HepG2 (cell line): ENCODE measurements at regions not wholly inside any gene's neighbourhood (a gene's known extent, or its start where the extent isn't known, plus 50 kb on each side); places are given as distances from the start of the nearest gene placed in this dataset.

Source experiments
- ATAC-seq: fragments of 200-7000 bp; cut with Tn5 transposase; 3 replicates; pipeline ENCODE4 v1.9.1; 2020; ENCODE audit warnings: mild to moderate bottlenecking, moderate library complexity
- BruUV-seq: library from RNA; stranded (reverse); fragments of 400-500 nt; replicated peaks from 2 replicates; lab custom pipeline; 2021; lab: Mats Ljungman, UMichigan
- CTCF ChIA-PET: fragments of 300-600 bp; formaldehyde crosslinking; extraction: SDS; loops from one replicate; lab custom pipeline; 2021; ENCODE audit warnings: low total read pairs, inconsistent platforms, low intra/inter-chr PET ratio; lab: Yijun Ruan, JAX
- POLR2A ChIA-PET: fragments of 350-600 bp; sonication (Branson Sonifier 250); formaldehyde crosslinking; loops from one replicate; lab custom pipeline; 2020; ENCODE audit warnings: antibody characterized with exemption, inconsistent platforms; lab: Yijun Ruan, JAX
- DNase-seq: peaks from one replicate; pipeline ENCODE4 v3.0.0-alpha.2; 2015; ENCODE audit warnings: low spot score
- FAIRE-seq: peaks from 3 replicates; lab custom pipeline; 2011; peaks lifted over from hg19 to GRCh38; lab: Jason Lieb, UNC
- H2AFZ ChIP-seq: one replicate; pipeline ENCODE4 v1.6.1; 2011; ENCODE audit warnings: low read length, inconsistent platforms
- H3K27ac ChIP-seq: fragments of 300-600 bp; 3 replicates; pipeline ENCODE4 v1.8.0; 2011; ENCODE audit warnings: mixed run types, mild to moderate bottlenecking, mixed read lengths, low read length, inconsistent platforms; ENCODE audit not compliant: insufficient read depth; ENCODE audit errors: extremely low read length
- H3K27me3 ChIP-seq, 2 experiments: fragments of 200-600 bp in 1 of 2; 2 replicates in 1 of 2; 3 replicates in 1 of 2; pipeline versions ENCODE4 v1.6.0 to v1.8.0; 2011; ENCODE audit warnings: low read length in 2 of 2, mild to moderate bottlenecking in 2 of 2, moderate library complexity in 2 of 2, inconsistent platforms in 1 of 2; ENCODE audit not compliant: insufficient read depth in 2 of 2, control insufficient read depth in 1 of 2
- H3K36me3 ChIP-seq, 2 experiments: fragments of 200-600 bp in 1 of 2; replicated peaks in 1 of 2; 2 replicates in 1 of 2; 3 replicates in 1 of 2; pipeline versions ENCODE4 v1.5.1 to v1.8.0; 2011; ENCODE audit warnings: low read length in 2 of 2, inconsistent platforms in 1 of 2; ENCODE audit not compliant: insufficient read depth in 2 of 2, control insufficient read depth in 1 of 2
- H3K4me1 ChIP-seq: 2 replicates; pipeline ENCODE4 v1.5.1; 2012; ENCODE audit warnings: low read length, inconsistent platforms; ENCODE audit not compliant: insufficient read depth
- H3K4me2 ChIP-seq: 2 replicates; pipeline ENCODE4 v1.6.0; 2011; ENCODE audit warnings: low read depth, low read length, inconsistent platforms
- H3K4me3 ChIP-seq, 3 experiments: fragments of 200-600 bp in 1 of 3; sonication (generic), shearing (Covaris generic) in 1 of 3; replicated peaks in 1 of 3; 2 replicates each; pipeline ENCODE4 v1.5.1; 2011 to 2016; ENCODE audit warnings: low read length in 3 of 3, inconsistent platforms in 2 of 3, low read depth in 2 of 3, mild to moderate bottlenecking in 2 of 3, control low read depth in 1 of 3, mixed read lengths in 1 of 3; ENCODE audit not compliant: insufficient read depth in 1 of 3
- H3K79me2 ChIP-seq: one replicate; pipeline ENCODE4 v1.6.1; 2011; ENCODE audit warnings: low read length, inconsistent platforms; ENCODE audit not compliant: insufficient read depth
- H3K9ac ChIP-seq: 2 replicates; pipeline ENCODE4 v1.6.0; 2011; ENCODE audit warnings: mild to moderate bottlenecking, low read depth, low read length, inconsistent platforms; ENCODE audit not compliant: insufficient read depth
- H3K9me3 ChIP-seq: 2 replicates; pipeline ENCODE4 v1.5.1; 2012; ENCODE audit warnings: mild to moderate bottlenecking, low read length
- H4K20me1 ChIP-seq: 2 replicates; pipeline ENCODE4 v1.6.0; 2011; ENCODE audit warnings: inconsistent platforms, mild to moderate bottlenecking, low read length, moderate library complexity; ENCODE audit not compliant: insufficient read depth
- HINFP ChIP-seq: sonication (generic); formaldehyde crosslinking; IDR thresholded peaks from 2 replicates; pipeline ENCODE4 v1.4.0; 2020; ENCODE audit warnings: low read depth, mild to moderate bottlenecking, missing genetic modification reagents
- HNF1B ChIP-seq: sonication (generic); formaldehyde crosslinking; IDR thresholded peaks from 2 replicates; pipeline ENCODE4 v1.5.1; 2020; ENCODE audit warnings: mild to moderate bottlenecking, moderate library complexity, missing genetic modification reagents
- IKZF5 ChIP-seq: IDR thresholded peaks from 2 replicates; pipeline ENCODE4 v1.6.1; 2018; ENCODE audit warnings: missing genetic modification reagents, mild to moderate bottlenecking, missing compliant biosample characterization
- KDM1A ChIP-seq: IDR thresholded peaks from 2 replicates; pipeline ENCODE4 v1.6.1; 2016; ENCODE audit warnings: missing compliant biosample characterization
- MED8 ChIP-seq: sonication (generic); formaldehyde crosslinking; IDR thresholded peaks from 2 replicates; pipeline ENCODE4 v1.8.1; 2023; ENCODE audit warnings: mild to moderate bottlenecking, missing genetic modification reagents; ENCODE audit not compliant: insufficient replicate concordance
- PHB2 ChIP-seq: fragments of 450-650 bp; IDR thresholded peaks from 2 replicates; pipeline ENCODE4 v1.6.1; 2018; ENCODE audit not compliant: partially characterized antibody
- SIX4 ChIP-seq: sonication (generic); formaldehyde crosslinking; IDR thresholded peaks from 2 replicates; pipeline ENCODE4 v1.4.0; 2020; ENCODE audit warnings: missing genetic modification reagents
- ZBTB3 ChIP-seq: sonication (generic); formaldehyde crosslinking; IDR thresholded peaks from 2 replicates; pipeline ENCODE4 v1.4.0; 2020; ENCODE audit warnings: low read depth, mild to moderate bottlenecking, moderate library complexity, missing genetic modification reagents, borderline replicate concordance
- ZBTB37 ChIP-seq: sonication (generic); formaldehyde crosslinking; IDR thresholded peaks from 2 replicates; pipeline ENCODE4 v1.4.0; 2020; ENCODE audit warnings: mild to moderate bottlenecking, missing genetic modification reagents
- ZFP36 ChIP-seq: fragments of 150-350 bp; IDR thresholded peaks from 2 replicates; pipeline ENCODE4 v1.6.1; 2018; ENCODE audit warnings: borderline replicate concordance, low read length, low read depth; ENCODE audit not compliant: partially characterized antibody
- ZNF263 ChIP-seq: sonication (generic); formaldehyde crosslinking; IDR thresholded peaks from 2 replicates; pipeline ENCODE4 v1.4.0; 2020; ENCODE audit warnings: missing genetic modification reagents
- ZNF761 ChIP-seq: sonication (generic); formaldehyde crosslinking; conservative IDR thresholded peaks from 2 replicates; pipeline ENCODE4 v1.4.0; 2020; ENCODE audit warnings: mild to moderate bottlenecking, missing genetic modification reagents
- WGBS: methylation state at CpG from one replicate; pipeline ENCODE4 v1.1.6; 2017; ENCODE audit warnings: low lambda C conversion rate; 5-methylcytosine and 5-hydroxymethylcytosine counted together
- in situ Hi-C: cut with HindIII; loops from 2 replicates; pipeline ENCODE4 v1.10.0; 2017; ENCODE audit warnings: low pct_unique_long_range_greater_than_20kb; ENCODE audit not compliant: extremely low pct_ligation_motif_present
- intact Hi-C: fragments of 100-400 bp; cut with micrococcal nuclease; formaldehyde crosslinking; loops from one replicate; pipeline ENCODE4 v1.10.0; 2022; ENCODE audit not compliant: unreplicated experiment

- no peak for TF ChIP-seq ZBTB37 (CRISPR knock-in tag)
- TF ChIP-seq ZBTB3 (CRISPR knock-in tag), result no peak
- no peak for TF ChIP-seq KDM1A
- no peak for TF ChIP-seq HNF1B
- no peak for TF ChIP-seq SIX4
Observed at GRCh38 chr14:84410344-84410743, 1119.6 kb upstream of the FLRT2 start (continued).

- 5% methylated on average over 2 of the region's 2 CpGs for WGBS
- Histone ChIP-seq H3K4me2 (no peak overlapping the region), H3K4me3 (no peak overlapping the region), H3K9ac (no peak overlapping the region), H2AFZ (no peak overlapping the region), H3K36me3 (no peaks in the 10 kb centered on the region), H4K20me1 (no peaks in the 10 kb centered on the region), H3K79me2 (no peaks in the 10 kb centered on the region), H3K9me3 (peaks cover 70% of the 10 kb centered on the region), H3K27ac (no peak overlapping the region), H3K4me1 (no peaks in the 10 kb centered on the region), H3K27me3 (no peaks in the 10 kb centered on the region)
- FAIRE-seq (no peak), ATAC-seq (no peak), DNase-seq (no peak)
- ChIA-PET POLR2A (no interaction called here), CTCF (no interaction called here)
- in situ Hi-C loops, result no loop called here
- no TSS peak for BruUV-seq
- intact Hi-C loops, result no loop called here
- TF ChIP-seq ZNF263 (CRISPR knock-in tag), result no peak
- no peak for TF ChIP-seq PHB2
- TF ChIP-seq ZNF761 (CRISPR knock-in tag), result no peak
- no peak for TF ChIP-seq MED8 (CRISPR knock-in tag)
- no peak for TF ChIP-seq HINFP
- no peak for TF ChIP-seq ZFP36
- no peak for TF ChIP-seq IKZF5 (CRISPR knock-in tag)
Observed at GRCh38 chr14:84420221-84420620, 1109.7 kb upstream of the FLRT2 start.
